ENCODE measurements at regions not wholly inside any gene's neighbourhood (a gene's known extent, or its start where the extent isn't known, plus 50 kb on each side); places are given as distances from the start of the nearest gene placed in this dataset.

DNA sequence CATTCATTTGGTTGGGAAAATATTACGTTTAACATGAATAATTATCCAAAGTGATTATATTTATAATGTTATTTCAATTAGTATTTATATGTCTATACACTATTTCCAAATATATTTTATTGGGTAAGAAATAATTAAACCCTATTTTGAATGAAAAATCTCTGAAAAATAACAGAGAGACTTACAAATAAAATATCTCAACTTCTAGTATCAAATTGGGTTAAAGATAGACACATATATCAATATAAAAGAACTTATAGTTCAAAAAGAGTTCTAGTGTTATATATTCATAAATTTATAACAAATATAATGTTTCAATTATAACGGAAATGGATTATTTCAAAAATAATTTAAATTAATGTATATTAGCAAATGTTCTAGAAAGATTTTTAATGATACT lies 482.6 kb upstream of the PCDH20 start:
- intact Hi-C loops (cut with micrococcal nuclease) = no loop called here
- Histone ChIP-seq H3K27ac (ENCODE audit: insufficient read depth, low read depth, low read length) (no peak overlapping the region), H3K4me2 (ENCODE audit: insufficient read depth, low read length) (no peak overlapping the region), H2AFZ (ENCODE audit: low read depth, low read length) (no peak overlapping the region), H3K36me3 (ENCODE audit: control insufficient read depth in 2 of 2, extremely low read depth in 1 of 2, insufficient read depth in 2 of 2, low read length in 2 of 2) (no peaks in the 10 kb centered on the region), H3K9ac (replicated peaks; ENCODE audit: extremely low read depth, insufficient read depth, low read length) (no peak overlapping the region), H3K79me2 (ENCODE audit: control insufficient read depth, insufficient read depth, low read length) (no peaks in the 10 kb centered on the region), H4K20me1 (replicated peaks; ENCODE audit: control insufficient read depth, extremely low read depth, insufficient read depth, low read length) (no peaks in the 10 kb centered on the region), H3K4me1 (ENCODE audit: control insufficient read depth, extremely low read depth, insufficient read depth, low read length) (no peaks in the 10 kb centered on the region), H3K9me3 (replicated peaks; ENCODE audit: control insufficient read depth, insufficient read depth, low read length) (no peaks in the 10 kb centered on the region), H3K4me3 (replicated peaks in 1 of 3; ENCODE audit: insufficient read depth in 1 of 3, low read depth in 1 of 3, low read length in 3 of 3) (no peak overlapping the region), H3K9me1 (replicated peaks; ENCODE audit: control insufficient read depth, extremely low read depth, insufficient read depth, low read length) (no peaks in the 10 kb centered on the region), H3K27me3 (ENCODE audit: control insufficient read depth in 2 of 2, insufficient read depth in 2 of 2, low read length in 2 of 2) (no peaks in the 10 kb centered on the region)
- BruUV-seq (replicated peaks) = no TSS peak
- DNase-seq (ENCODE audit: low read depth, low spot score) = no peak
- ChIA-PET CTCF (no interaction called here), POLR2A (no interaction called here)
- TF ChIP-seq EZH2 (IDR thresholded peaks at IDR 0.05; ENCODE audit: borderline replicate concordance, low read depth, low read length, severe bottlenecking) (no peak), GATA2 (IDR thresholded peaks at IDR 0.05; ENCODE audit: insufficient read depth, insufficient read length, low read depth, low read length) (no peak), MYC (IDR thresholded peaks at IDR 0.05; ENCODE audit: low read depth, low read length) (no peak), JUN (IDR thresholded peaks at IDR 0.05; ENCODE audit: borderline replicate concordance, insufficient read depth, insufficient read length, low read depth) (no peak), POLR2AphosphoS5 (IDR thresholded peaks at IDR 0.05; ENCODE audit: insufficient read depth, low read depth, low read length) (no peak), POLR2A (IDR thresholded peaks at IDR 0.05; ENCODE audit: low read depth, low read length) (no peak), FOS (IDR thresholded peaks at IDR 0.05; ENCODE audit: borderline replicate concordance, insufficient read depth, low read length) (no peak)
- TF ChIP-seq, protein P1, sequence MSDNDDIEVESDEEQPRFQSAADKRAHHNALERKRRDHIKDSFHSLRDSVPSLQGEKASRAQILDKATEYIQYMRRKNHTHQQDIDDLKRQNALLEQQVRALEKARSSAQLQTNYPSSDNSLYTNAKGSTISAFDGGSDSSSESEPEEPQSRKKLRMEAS (IDR thresholded peaks at IDR 0.05; ENCODE audit: insufficient read depth, insufficient read length) = no peak
- TF ChIP-seq, protein P2, sequence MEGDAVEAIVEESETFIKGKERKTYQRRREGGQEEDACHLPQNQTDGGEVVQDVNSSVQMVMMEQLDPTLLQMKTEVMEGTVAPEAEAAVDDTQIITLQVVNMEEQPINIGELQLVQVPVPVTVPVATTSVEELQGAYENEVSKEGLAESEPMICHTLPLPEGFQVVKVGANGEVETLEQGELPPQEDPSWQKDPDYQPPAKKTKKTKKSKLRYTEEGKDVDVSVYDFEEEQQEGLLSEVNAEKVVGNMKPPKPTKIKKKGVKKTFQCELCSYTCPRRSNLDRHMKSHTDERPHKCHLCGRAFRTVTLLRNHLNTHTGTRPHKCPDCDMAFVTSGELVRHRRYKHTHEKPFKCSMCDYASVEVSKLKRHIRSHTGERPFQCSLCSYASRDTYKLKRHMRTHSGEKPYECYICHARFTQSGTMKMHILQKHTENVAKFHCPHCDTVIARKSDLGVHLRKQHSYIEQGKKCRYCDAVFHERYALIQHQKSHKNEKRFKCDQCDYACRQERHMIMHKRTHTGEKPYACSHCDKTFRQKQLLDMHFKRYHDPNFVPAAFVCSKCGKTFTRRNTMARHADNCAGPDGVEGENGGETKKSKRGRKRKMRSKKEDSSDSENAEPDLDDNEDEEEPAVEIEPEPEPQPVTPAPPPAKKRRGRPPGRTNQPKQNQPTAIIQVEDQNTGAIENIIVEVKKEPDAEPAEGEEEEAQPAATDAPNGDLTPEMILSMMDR (IDR thresholded peaks at IDR 0.05; ENCODE audit: extremely low read depth in 1 of 2, insufficient read depth in 1 of 2, low read depth in 1 of 2, low read length in 2 of 2) = no peak
- FAIRE-seq = no peak
- dilution Hi-C loops (cut with MboI; ENCODE audit: extremely low pct_ligation_motif_present, low sequenced_read_pairs) = no loop called here

All from endothelial cell of umbilical vein (primary cell).